ENCODE measurements at regions not wholly inside any gene's neighbourhood (a gene's known extent, or its start where the extent isn't known, plus 50 kb on each side); places are given as distances from the start of the nearest gene placed in this dataset.

GRCh38 chr18:76697441-76697901 is 124.9 kb upstream of the ZNF236 start:
- Histone ChIP-seq H3K4me3 (ENCODE audit: low read depth, low read length) (no peak overlapping the region), H3K27me3 (ENCODE audit: control insufficient read depth, insufficient read depth, low read length) (no peaks in the 10 kb centered on the region), H3K36me3 (ENCODE audit: control insufficient read depth, insufficient read depth, low read length) (no peaks in the 10 kb centered on the region)
- DNase-seq (ENCODE audit: low read depth) = peak; percentile 33
- TF ChIP-seq CTCF (IDR thresholded peaks at IDR 0.05; ENCODE audit: insufficient read depth, low read length, severe bottlenecking) = no peak
- no peak for FAIRE-seq

GRCh38 chr18:76691800-76692199 is 130.6 kb upstream of the ZNF236 start:
- no peak for TF ChIP-seq CTCF (IDR thresholded peaks at IDR 0.05; ENCODE audit: insufficient read depth, low read length, severe bottlenecking)
- FAIRE-seq = no peak
- no peak overlapping the region for H3K4me3 ChIP-seq (ENCODE audit: low read depth, low read length)
- peaks cover 5% of the 10 kb centered on the region for H3K27me3 ChIP-seq (ENCODE audit: control insufficient read depth, insufficient read depth, low read length)
- DNase-seq (ENCODE audit: low read depth) = peak; percentile 16
- H3K36me3 ChIP-seq (ENCODE audit: control insufficient read depth, insufficient read depth, low read length) = no peaks in the 10 kb centered on the region

- DNase-seq (ENCODE audit: low read depth) = no peak
- TF ChIP-seq CTCF (IDR thresholded peaks at IDR 0.05; ENCODE audit: insufficient read depth, low read length, severe bottlenecking) = no peak
- Histone ChIP-seq H3K36me3 (ENCODE audit: control insufficient read depth, insufficient read depth, low read length) (no peaks in the 10 kb centered on the region), H3K27me3 (ENCODE audit: control insufficient read depth, insufficient read depth, low read length) (peaks cover 5% of the 10 kb centered on the region), H3K4me3 (ENCODE audit: low read depth, low read length) (no peak overlapping the region)
- FAIRE-seq = no peak
Observed at GRCh38 chr18:76689646-76690264, 132.6 kb upstream of the ZNF236 start.

GRCh38 chr18:76688724-76689472 is 133.5 kb upstream of the ZNF236 start:
- TF ChIP-seq CTCF (IDR thresholded peaks at IDR 0.05; ENCODE audit: insufficient read depth, low read length, severe bottlenecking) = no peak
- peaks cover 5% of the 10 kb centered on the region for H3K27me3 ChIP-seq (ENCODE audit: control insufficient read depth, insufficient read depth, low read length)
- no peaks in the 10 kb centered on the region for H3K36me3 ChIP-seq (ENCODE audit: control insufficient read depth, insufficient read depth, low read length)
- DNase-seq (ENCODE audit: low read depth) = no peak
- no peak overlapping the region for H3K4me3 ChIP-seq (ENCODE audit: low read depth, low read length)
- FAIRE-seq = no peak

GRCh38 chr18:76687304-76687962 is 134.9 kb upstream of the ZNF236 start:
- no peak for FAIRE-seq
- no peak overlapping the region for H3K4me3 ChIP-seq (ENCODE audit: low read depth, low read length)
- no peaks in the 10 kb centered on the region for H3K36me3 ChIP-seq (ENCODE audit: control insufficient read depth, insufficient read depth, low read length)
- peak; percentile 84 for DNase-seq (ENCODE audit: low read depth)
- H3K27me3 ChIP-seq (ENCODE audit: control insufficient read depth, insufficient read depth, low read length) = peaks cover 5% of the 10 kb centered on the region
- no peak for TF ChIP-seq CTCF (IDR thresholded peaks at IDR 0.05; ENCODE audit: insufficient read depth, low read length, severe bottlenecking)
